ENCODE measurements at regions not wholly inside any gene's neighbourhood (a gene's known extent, or its start where the extent isn't known, plus 50 kb on each side); places are given as distances from the start of the nearest gene placed in this dataset.

- H3K4me3 Mint-ChIP-seq: no peak overlapping the region
- H3K27ac Mint-ChIP-seq: no peak overlapping the region
- H3K4me1 Mint-ChIP-seq: no peaks in the 10 kb centered on the region
- H3K9me3 Mint-ChIP-seq: no peaks in the 10 kb centered on the region
- H3K27me3 Mint-ChIP-seq: peaks cover 21% of the 10 kb centered on the region
- ATAC-seq (replicated peaks): no peak
- H3K36me3 Mint-ChIP-seq (ENCODE audit: low read depth): no peaks in the 10 kb centered on the region
Observed at GRCh38 chr1:5637171-5637570, 355.1 kb downstream of the NPHP4 start.

- Mint-ChIP-seq H3K4me3 (no peak overlapping the region), H3K27ac (no peak overlapping the region), H3K36me3 (ENCODE audit: low read depth) (no peaks in the 10 kb centered on the region), H3K27me3 (peaks cover 11% of the 10 kb centered on the region), H3K9me3 (no peaks in the 10 kb centered on the region), H3K4me1 (no peaks in the 10 kb centered on the region)
- no peak for ATAC-seq (replicated peaks)
Observed at GRCh38 chr1:5634893-5635292, 357.3 kb downstream of the NPHP4 start.

- Mint-ChIP-seq H3K4me3 (no peak overlapping the region), H3K27ac (no peak overlapping the region), H3K27me3 (peaks cover 7% of the 10 kb centered on the region), H3K36me3 (ENCODE audit: low read depth) (no peaks in the 10 kb centered on the region), H3K9me3 (no peaks in the 10 kb centered on the region), H3K4me1 (no peaks in the 10 kb centered on the region)
- ATAC-seq (replicated peaks): no peak
Observed at GRCh38 chr1:5632814-5633213, 359.4 kb downstream of the NPHP4 start.

- Mint-ChIP-seq H3K36me3 (ENCODE audit: low read depth) (no peaks in the 10 kb centered on the region), H3K27me3 (peaks cover 7% of the 10 kb centered on the region), H3K9me3 (no peaks in the 10 kb centered on the region), H3K4me3 (no peak overlapping the region), H3K27ac (no peak overlapping the region), H3K4me1 (no peaks in the 10 kb centered on the region)
- peak; percentile 32 for ATAC-seq (replicated peaks)
Observed at GRCh38 chr1:5632224-5632623, 360.0 kb downstream of the NPHP4 start.

GRCh38 chr1:5628416-5628815, 363.8 kb downstream of the NPHP4 start:
- H3K9me3 Mint-ChIP-seq: no peaks in the 10 kb centered on the region
- ATAC-seq (replicated peaks): no peak
- H3K36me3 Mint-ChIP-seq (ENCODE audit: low read depth): no peaks in the 10 kb centered on the region
- H3K27me3 Mint-ChIP-seq: peaks cover 6% of the 10 kb centered on the region
- no peak overlapping the region for H3K4me3 Mint-ChIP-seq
- no peak overlapping the region for H3K27ac Mint-ChIP-seq
- no peaks in the 10 kb centered on the region for H3K4me1 Mint-ChIP-seq

GRCh38 chr1:5623399-5623798, 368.8 kb downstream of the NPHP4 start:
- Mint-ChIP-seq H3K27me3 (peaks cover 21% of the 10 kb centered on the region), H3K36me3 (ENCODE audit: low read depth) (no peaks in the 10 kb centered on the region), H3K27ac (no peak overlapping the region), H3K4me3 (no peak overlapping the region), H3K4me1 (no peaks in the 10 kb centered on the region), H3K9me3 (no peaks in the 10 kb centered on the region)
- no peak for ATAC-seq (replicated peaks)

- Mint-ChIP-seq H3K27me3 (peaks cover 26% of the 10 kb centered on the region), H3K4me1 (no peaks in the 10 kb centered on the region), H3K36me3 (ENCODE audit: low read depth) (no peaks in the 10 kb centered on the region), H3K27ac (no peak overlapping the region), H3K4me3 (no peak overlapping the region), H3K9me3 (no peaks in the 10 kb centered on the region)
- ATAC-seq (replicated peaks): no peak
Observed at GRCh38 chr1:5622412-5622811, 369.8 kb downstream of the NPHP4 start.

GRCh38 chr1:5621692-5622091, 370.5 kb downstream of the NPHP4 start:
- no peaks in the 10 kb centered on the region for H3K9me3 Mint-ChIP-seq
- H3K36me3 Mint-ChIP-seq (ENCODE audit: low read depth): no peaks in the 10 kb centered on the region
- no peak overlapping the region for H3K27ac Mint-ChIP-seq
- no peak for ATAC-seq (replicated peaks)
- H3K27me3 Mint-ChIP-seq: peaks cover 33% of the 10 kb centered on the region
- H3K4me1 Mint-ChIP-seq: no peaks in the 10 kb centered on the region
- H3K4me3 Mint-ChIP-seq: no peak overlapping the region

- Mint-ChIP-seq H3K4me1 (no peaks in the 10 kb centered on the region), H3K4me3 (no peak overlapping the region)
- no peak for ATAC-seq (replicated peaks)
Observed at GRCh38 chr1:5620997-5621396, 371.2 kb downstream of the NPHP4 start.

GRCh38 chr1:5620418-5620817, 371.8 kb downstream of the NPHP4 start:
- H3K4me1 Mint-ChIP-seq: no peaks in the 10 kb centered on the region
- H3K9me3 Mint-ChIP-seq: no peaks in the 10 kb centered on the region
- ATAC-seq (replicated peaks): no peak
- H3K27me3 Mint-ChIP-seq: peaks cover 34% of the 10 kb centered on the region
- no peak overlapping the region for H3K27ac Mint-ChIP-seq
- no peak overlapping the region for H3K4me3 Mint-ChIP-seq
- no peaks in the 10 kb centered on the region for H3K36me3 Mint-ChIP-seq (ENCODE audit: low read depth)

More at GRCh38 chr1:5620997-5621396, 371.2 kb downstream of the NPHP4 start:
- Mint-ChIP-seq H3K27me3 (peaks cover 34% of the 10 kb centered on the region), H3K9me3 (no peaks in the 10 kb centered on the region), H3K36me3 (ENCODE audit: low read depth) (no peaks in the 10 kb centered on the region), H3K27ac (no peak overlapping the region)

- H3K4me3 Mint-ChIP-seq: no peak overlapping the region
- no peak for ATAC-seq (replicated peaks)
- no peaks in the 10 kb centered on the region for H3K9me3 Mint-ChIP-seq
- no peaks in the 10 kb centered on the region for H3K36me3 Mint-ChIP-seq (ENCODE audit: low read depth)
- no peaks in the 10 kb centered on the region for H3K4me1 Mint-ChIP-seq
- peaks cover 40% of the 10 kb centered on the region for H3K27me3 Mint-ChIP-seq
- no peak overlapping the region for H3K27ac Mint-ChIP-seq
Observed at GRCh38 chr1:5619469-5619868, 372.8 kb downstream of the NPHP4 start.

GRCh38 chr1:5617546-5617945, 374.7 kb downstream of the NPHP4 start:
- Mint-ChIP-seq H3K36me3 (ENCODE audit: low read depth) (no peaks in the 10 kb centered on the region), H3K4me3 (no peak overlapping the region), H3K27ac (no peak overlapping the region), H3K9me3 (no peaks in the 10 kb centered on the region), H3K4me1 (no peaks in the 10 kb centered on the region), H3K27me3 (peaks cover 45% of the 10 kb centered on the region)
- no peak for ATAC-seq (replicated peaks)

- no peak overlapping the region for H3K27ac Mint-ChIP-seq
- no peak for ATAC-seq (replicated peaks)
- no peaks in the 10 kb centered on the region for H3K36me3 Mint-ChIP-seq (ENCODE audit: low read depth)
- no peaks in the 10 kb centered on the region for H3K4me1 Mint-ChIP-seq
- no peaks in the 10 kb centered on the region for H3K9me3 Mint-ChIP-seq
- H3K27me3 Mint-ChIP-seq: peaks cover 47% of the 10 kb centered on the region
- H3K4me3 Mint-ChIP-seq: no peak overlapping the region
Observed at GRCh38 chr1:5617179-5617520, 375.1 kb downstream of the NPHP4 start.

GRCh38 chr1:5616366-5617178, 375.7 kb downstream of the NPHP4 start:
- no peak for ATAC-seq (replicated peaks)
- Mint-ChIP-seq H3K27ac (no peak overlapping the region), H3K9me3 (no peaks in the 10 kb centered on the region), H3K4me3 (no peak overlapping the region), H3K36me3 (ENCODE audit: low read depth) (no peaks in the 10 kb centered on the region), H3K4me1 (no peaks in the 10 kb centered on the region), H3K27me3 (peaks cover 49% of the 10 kb centered on the region)

GRCh38 chr1:5615076-5615475, 377.1 kb downstream of the NPHP4 start:
- no peak for ATAC-seq (replicated peaks)
- Mint-ChIP-seq H3K4me1 (no peaks in the 10 kb centered on the region), H3K36me3 (ENCODE audit: low read depth) (no peaks in the 10 kb centered on the region), H3K4me3 (no peak overlapping the region), H3K27me3 (peaks cover 56% of the 10 kb centered on the region), H3K9me3 (no peaks in the 10 kb centered on the region), H3K27ac (no peak overlapping the region)

- Mint-ChIP-seq H3K4me1 (no peaks in the 10 kb centered on the region), H3K9me3 (peaks cover 6% of the 10 kb centered on the region), H3K27ac (no peak overlapping the region), H3K27me3 (peaks cover 58% of the 10 kb centered on the region), H3K36me3 (ENCODE audit: low read depth) (no peaks in the 10 kb centered on the region), H3K4me3 (no peak overlapping the region)
- no peak for ATAC-seq (replicated peaks)
Observed at GRCh38 chr1:5613900-5614299, 378.3 kb downstream of the NPHP4 start.
